CD4-positive, alpha-beta T cell (primary cell): ENCODE measurements at regions not wholly inside any gene's neighbourhood (a gene's known extent, or its start where the extent isn't known, plus 50 kb on each side); places are given as distances from the start of the nearest gene placed in this dataset.

Experiments
- ATAC-seq: fragments of 200-7000 bp; cut with Tn5 transposase; one replicate; pipeline ENCODE4 v1.10.0; 2022; ENCODE audit warnings: mild to moderate bottlenecking; ENCODE audit not compliant: poor library complexity
- CTCF ChIA-PET: fragments of 350-600 bp; sonication (Branson Sonifier 250); formaldehyde crosslinking; loops from one replicate; lab custom pipeline; 2021; ENCODE audit warnings: antibody characterized with exemption, inconsistent platforms; lab: Charles Lee
- POLR2A ChIA-PET: fragments of 350-600 bp; sonication (Branson Sonifier 250); formaldehyde crosslinking; loops from one replicate; lab custom pipeline; 2021; ENCODE audit warnings: antibody characterized with exemption, inconsistent platforms; lab: Charles Lee
- DNase-seq, 14 experiments: peaks; one replicate each; pipeline ENCODE4 v3.0.0-alpha.2; 2013 to 2020; ENCODE audit warnings: mixed read lengths in 2 of 14
- H3K27ac ChIP-seq, 2 donors: one replicate each; pipeline versions ENCODE4 v1.5.1 to v1.7.0; 2013; ENCODE audit warnings: low read length in 2 of 2, low read depth in 1 of 2, mild to moderate bottlenecking in 1 of 2
- H3K27me3 ChIP-seq, 2 experiments: 1 replicate in 1 of 2; 2 replicates in 1 of 2; pipeline versions ENCODE4 v1.6.1 to v1.7.0; 2013; ENCODE audit warnings: low read length in 2 of 2, control low read depth in 1 of 2, mild to moderate bottlenecking in 1 of 2, moderate library complexity in 1 of 2; ENCODE audit not compliant: insufficient read depth in 2 of 2, control insufficient read depth in 1 of 2
- H3K36me3 ChIP-seq: one replicate; pipeline ENCODE4 v1.6.1; 2013; ENCODE audit warnings: low read length, control low read depth; ENCODE audit not compliant: insufficient read depth
- H3K4me1 ChIP-seq: one replicate; pipeline ENCODE4 v1.6.1; 2013; ENCODE audit warnings: low read length, control low read depth; ENCODE audit not compliant: insufficient read depth
- H3K4me3 ChIP-seq: one replicate; pipeline ENCODE4 v1.5.1; 2013; ENCODE audit warnings: mild to moderate bottlenecking, low read length, moderate library complexity
- H3K9me3 ChIP-seq, 2 experiments: 1 replicate in 1 of 2; 2 replicates in 1 of 2; pipeline versions ENCODE4 v1.6.1 to v1.7.0; 2013; ENCODE audit warnings: low read length in 2 of 2, mild to moderate bottlenecking in 2 of 2, control low read depth in 1 of 2, moderate library complexity in 1 of 2; ENCODE audit not compliant: control insufficient read depth in 1 of 2, insufficient read depth in 1 of 2
- H3K27ac Mint-ChIP-seq: one replicate; pipeline ENCODE4 v1.8.0; 2020; ENCODE audit warnings: mixed read lengths
- H3K27me3 Mint-ChIP-seq: one replicate; pipeline ENCODE4 v1.8.0; 2021; ENCODE audit warnings: mixed read lengths
- H3K36me3 Mint-ChIP-seq: one replicate; pipeline ENCODE4 v1.8.0; 2021; ENCODE audit warnings: low read depth, mixed read lengths
- H3K4me1 Mint-ChIP-seq: one replicate; pipeline ENCODE4 v1.8.0; 2021; ENCODE audit warnings: low read depth, mixed read lengths
- H3K4me3 Mint-ChIP-seq: one replicate; pipeline ENCODE4 v1.8.0; 2020; ENCODE audit warnings: mild to moderate bottlenecking, mixed read lengths
- H3K9me3 Mint-ChIP-seq: one replicate; pipeline ENCODE4 v1.8.0; 2020; ENCODE audit warnings: mixed read lengths
- CTCF ChIP-seq: fragments of 200-600 bp; IDR thresholded peaks from one replicate; pipeline ENCODE4 v1.8.0; 2022; ENCODE audit warnings: antibody characterized with exemption, mild to moderate bottlenecking
- intact Hi-C, 2 experiments: fragments of 100-400 bp; cut with DNase I in 1 of 2; cut with micrococcal nuclease in 1 of 2; formaldehyde crosslinking; loops; one replicate each; pipeline versions ENCODE4 v1.15.1 to v1.9.0; 2023 to 2025; cut with DNase I, micrococcal nuclease

DNA sequence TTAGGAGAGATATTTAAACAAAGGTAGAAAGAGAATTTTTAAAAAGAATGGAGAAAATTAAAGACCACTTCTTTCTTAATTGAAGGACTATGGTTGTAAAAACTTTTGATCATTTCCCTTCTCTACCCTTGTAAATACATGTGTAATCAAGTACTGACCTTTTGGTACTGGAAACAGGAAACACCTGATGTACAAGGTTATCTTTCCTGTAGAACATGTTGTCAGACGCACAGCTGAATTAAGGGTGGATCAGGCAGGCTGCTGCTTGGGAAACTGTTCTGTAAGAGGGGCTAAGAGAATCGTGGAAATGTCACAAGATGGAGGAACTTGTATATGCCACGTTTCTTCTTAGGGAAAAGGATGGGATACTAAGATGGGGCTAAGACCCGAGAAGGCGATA, 341.6 kb downstream of the ZNF608 start:
- ChIA-PET CTCF (no interaction called here), POLR2A (no interaction called here)
- intact Hi-C loops, result no loop called here
- no peaks in the 10 kb centered on the region for H3K27me3 ChIP-seq
- ATAC-seq (no peak), DNase-seq (no peak)
- H3K4me1 ChIP-seq, result no peaks in the 10 kb centered on the region
- H3K27me3 Mint-ChIP-seq, result no peaks in the 10 kb centered on the region
- H3K9me3 Mint-ChIP-seq, result peaks cover 4% of the 10 kb centered on the region
- no peaks in the 10 kb centered on the region for H3K4me1 Mint-ChIP-seq
- no peak overlapping the region for H3K27ac ChIP-seq
- no peak overlapping the region for H3K4me3 ChIP-seq
- no peak for TF ChIP-seq CTCF
- H3K27ac Mint-ChIP-seq, result no peak overlapping the region
- H3K9me3 ChIP-seq, result no peaks in the 10 kb centered on the region
- H3K36me3 ChIP-seq, result no peaks in the 10 kb centered on the region
- H3K4me3 Mint-ChIP-seq, result no peak overlapping the region
- H3K36me3 Mint-ChIP-seq, result no peaks in the 10 kb centered on the region

GRCh38 chr5:124403281-124403680, 343.2 kb downstream of the ZNF608 start:
- no peaks in the 10 kb centered on the region for H3K36me3 Mint-ChIP-seq
- Histone ChIP-seq H3K27ac (no peak overlapping the region), H3K36me3 (no peaks in the 10 kb centered on the region), H3K4me1 (no peaks in the 10 kb centered on the region), H3K9me3 (no peaks in the 10 kb centered on the region), H3K27me3 (no peaks in the 10 kb centered on the region), H3K4me3 (no peak overlapping the region)
- H3K27ac Mint-ChIP-seq, result no peak overlapping the region
- peaks cover 4% of the 10 kb centered on the region for H3K9me3 Mint-ChIP-seq
- POLR2A ChIA-PET, result no interaction called here
- H3K4me3 Mint-ChIP-seq, result no peak overlapping the region
- CTCF ChIA-PET, result interaction anchor here (0.7 kb wide), 1 partner anchor 10 kb away, joined by 3 read pairs; no protein-coding TSS in a partner anchor
- TF ChIP-seq CTCF, result no peak
- DNase-seq (no peak), ATAC-seq (no peak)
- H3K4me1 Mint-ChIP-seq, result no peaks in the 10 kb centered on the region
- H3K27me3 Mint-ChIP-seq, result no peaks in the 10 kb centered on the region
- intact Hi-C loops, result no loop called here

- intact Hi-C loops, result no loop called here
- ATAC-seq, result no peak
- H3K27me3 Mint-ChIP-seq, result no peaks in the 10 kb centered on the region
- TF ChIP-seq CTCF, result no peak
- Histone ChIP-seq H3K36me3 (no peaks in the 10 kb centered on the region), H3K9me3 (no peaks in the 10 kb centered on the region), H3K27me3 (no peaks in the 10 kb centered on the region), H3K27ac (no peak overlapping the region), H3K4me1 (no peaks in the 10 kb centered on the region), H3K4me3 (no peak overlapping the region)
- H3K9me3 Mint-ChIP-seq, result peaks cover 4% of the 10 kb centered on the region
- ChIA-PET POLR2A (no interaction called here), CTCF (no interaction called here)
- H3K36me3 Mint-ChIP-seq, result no peaks in the 10 kb centered on the region
- H3K27ac Mint-ChIP-seq, result no peak overlapping the region
- DNase-seq, result no peak
- H3K4me3 Mint-ChIP-seq, result no peak overlapping the region
- H3K4me1 Mint-ChIP-seq, result no peaks in the 10 kb centered on the region
These were observed 344.3 kb downstream of the ZNF608 start for GRCh38 chr5:124402144-124402581.
